WTC11 (cell line): ENCODE measurements at regions not wholly inside any gene's neighbourhood (a gene's known extent, or its start where the extent isn't known, plus 50 kb on each side); places are given as distances from the start of the nearest gene placed in this dataset.

Experiments used
- ATAC-seq: fragments of 200-7000 bp; cut with Tn5 transposase; 2 replicates; pipeline ENCODE4 v1.10.0; 2021; ENCODE audit warnings: mild to moderate bottlenecking, moderate library complexity
- CTCF ChIA-PET: fragments of 300-600 bp; sonication (Branson Sonifier 250); formaldehyde crosslinking; loops from one replicate; lab custom pipeline; 2021; ENCODE audit warnings: antibody characterized with exemption; lab: Charles Lee
- POLR2A ChIA-PET: fragments of 350-600 bp; sonication (Branson Sonifier 250); formaldehyde crosslinking; loops from one replicate; lab custom pipeline; 2021; ENCODE audit warnings: antibody characterized with exemption; lab: Charles Lee
- DNase-seq: peaks from one replicate; pipeline ENCODE4 v3.0.0; 2021; ENCODE audit warnings: low spot score
- H3K27ac Mint-ChIP-seq: 2 replicates; pipeline ENCODE4 v1.8.0; 2021; ENCODE audit warnings: mixed read lengths
- H3K27me3 Mint-ChIP-seq: 2 replicates; pipeline ENCODE4 v1.8.0; 2021; ENCODE audit warnings: low read depth, mild to moderate bottlenecking, moderate library complexity, mixed read lengths
- H3K36me3 Mint-ChIP-seq: 2 replicates; pipeline ENCODE4 v1.8.0; 2021; ENCODE audit warnings: mixed read lengths
- H3K4me1 Mint-ChIP-seq: 2 replicates; pipeline ENCODE4 v1.8.0; 2022; ENCODE audit warnings: mixed read lengths
- H3K4me3 Mint-ChIP-seq: 2 replicates; pipeline ENCODE4 v1.8.0; 2021; ENCODE audit warnings: mild to moderate bottlenecking, moderate library complexity, mixed read lengths
- H3K9me3 Mint-ChIP-seq: 2 replicates; pipeline ENCODE4 v1.8.0; 2021; ENCODE audit warnings: mixed read lengths
- AR ChIP-seq: fragments of 250-450 bp; sonication (Bioruptor Pico); IDR thresholded peaks from 2 replicates; pipeline ENCODE4 v1.9.0; 2021; ENCODE audit warnings: mild to moderate bottlenecking
- ATF1 ChIP-seq: sonication (generic); formaldehyde crosslinking; IDR thresholded peaks from 2 replicates; pipeline ENCODE4 v1.8.1; 2023; ENCODE audit warnings: mild to moderate bottlenecking, moderate library complexity, missing genetic modification reagents
- CDX4 ChIP-seq: fragments of 250-450 bp; sonication (Bioruptor Pico); IDR thresholded peaks from 2 replicates; pipeline ENCODE4 v1.9.0; 2021; ENCODE audit warnings: moderate library complexity, mild to moderate bottlenecking, inconsistent platforms, borderline replicate concordance
- CREM ChIP-seq: sonication (generic); formaldehyde crosslinking; IDR thresholded peaks from 2 replicates; pipeline ENCODE4 v1.8.1; 2022; ENCODE audit warnings: mild to moderate bottlenecking, missing genetic modification reagents, moderate library complexity
- E2F4 ChIP-seq: sonication (generic); formaldehyde crosslinking; IDR thresholded peaks from 2 replicates; pipeline ENCODE4 v1.8.1; 2022; ENCODE audit warnings: low read depth, mild to moderate bottlenecking, moderate library complexity, missing genetic modification reagents, borderline replicate concordance
- ELF4 ChIP-seq: sonication (generic); formaldehyde crosslinking; IDR thresholded peaks from 2 replicates; pipeline ENCODE4 v1.8.1; 2022; ENCODE audit warnings: low read depth, mild to moderate bottlenecking, moderate library complexity, missing genetic modification reagents
- ESRRA ChIP-seq: sonication (generic); formaldehyde crosslinking; IDR thresholded peaks from 2 replicates; pipeline ENCODE4 v1.8.1; 2022; ENCODE audit warnings: mild to moderate bottlenecking, missing genetic modification reagents, borderline replicate concordance
- FOXP4 ChIP-seq: sonication (generic); formaldehyde crosslinking; IDR thresholded peaks from 2 replicates; pipeline ENCODE4 v1.8.0; 2022; ENCODE audit warnings: mild to moderate bottlenecking, missing genetic modification reagents
- GABPB1 ChIP-seq: sonication (generic); formaldehyde crosslinking; IDR thresholded peaks from 2 replicates; pipeline ENCODE4 v1.8.1; 2023; ENCODE audit warnings: mild to moderate bottlenecking, missing genetic modification reagents
- GTF2I ChIP-seq: fragments of 250-450 bp; sonication (Bioruptor Pico); conservative IDR thresholded peaks from 2 replicates; pipeline ENCODE4 v1.4.0; 2021; ENCODE audit warnings: mild to moderate bottlenecking
- HMGXB4 ChIP-seq: sonication (generic); formaldehyde crosslinking; IDR thresholded peaks from 2 replicates; pipeline ENCODE4 v1.8.1; 2023; ENCODE audit warnings: mild to moderate bottlenecking, moderate library complexity, missing genetic modification reagents
- MYBL2 ChIP-seq: sonication (generic); formaldehyde crosslinking; IDR thresholded peaks from 2 replicates; pipeline ENCODE4 v1.8.1; 2023; ENCODE audit warnings: mild to moderate bottlenecking, moderate library complexity, missing genetic modification reagents
- NFATC4 ChIP-seq: fragments of 250-450 bp; sonication (Bioruptor Pico); IDR thresholded peaks from 2 replicates; pipeline ENCODE4 v1.9.0; 2021; ENCODE audit warnings: mild to moderate bottlenecking
- NFYB ChIP-seq: sonication (generic); formaldehyde crosslinking; conservative IDR thresholded peaks from 2 replicates; pipeline ENCODE4 v1.8.0; 2022; ENCODE audit warnings: low read depth, missing genetic modification reagents
- NR2C2 ChIP-seq: sonication (generic); formaldehyde crosslinking; IDR thresholded peaks from 2 replicates; pipeline ENCODE4 v1.8.0; 2022; ENCODE audit warnings: mild to moderate bottlenecking, missing genetic modification reagents
- PREB ChIP-seq: sonication (generic); formaldehyde crosslinking; IDR thresholded peaks from 2 replicates; pipeline ENCODE4 v1.8.1; 2022; ENCODE audit warnings: mild to moderate bottlenecking, missing genetic modification reagents, moderate library complexity, borderline replicate concordance
- SP1 ChIP-seq: sonication (generic); formaldehyde crosslinking; conservative IDR thresholded peaks from 2 replicates; pipeline ENCODE4 v1.8.1; 2022; ENCODE audit warnings: missing genetic modification reagents
- TEAD1 ChIP-seq: sonication (generic); formaldehyde crosslinking; IDR thresholded peaks from 2 replicates; pipeline ENCODE4 v1.8.0; 2022; ENCODE audit warnings: mild to moderate bottlenecking, missing genetic modification reagents
- USF1 ChIP-seq: sonication (generic); formaldehyde crosslinking; IDR thresholded peaks from 2 replicates; pipeline ENCODE4 v1.8.0; 2022; ENCODE audit warnings: mild to moderate bottlenecking, missing genetic modification reagents
- ZBTB21 ChIP-seq: sonication (generic); formaldehyde crosslinking; IDR thresholded peaks from 2 replicates; pipeline ENCODE4 v1.8.1; 2023; ENCODE audit warnings: mild to moderate bottlenecking, missing genetic modification reagents, borderline replicate concordance
- ZNF121 ChIP-seq: sonication (generic); formaldehyde crosslinking; IDR thresholded peaks from 2 replicates; pipeline ENCODE4 v1.8.0; 2023; ENCODE audit warnings: missing genetic modification reagents
- ZNF263 ChIP-seq: sonication (generic); formaldehyde crosslinking; IDR thresholded peaks from 2 replicates; pipeline ENCODE4 v1.8.1; 2022; ENCODE audit warnings: low read depth, mild to moderate bottlenecking, moderate library complexity, missing genetic modification reagents
- ZNF317 ChIP-seq: sonication (generic); formaldehyde crosslinking; IDR thresholded peaks from 2 replicates; pipeline ENCODE4 v1.8.1; 2023; ENCODE audit warnings: low read depth, mild to moderate bottlenecking, moderate library complexity, missing genetic modification reagents, borderline replicate concordance
- TF ChIP-seq, protein P1 (sequence below): fragments of 250-450 bp; sonication (Bioruptor Pico); IDR thresholded peaks from 2 replicates; pipeline ENCODE4 v1.8.0; 2021; ENCODE audit warnings: mild to moderate bottlenecking

DNA sequence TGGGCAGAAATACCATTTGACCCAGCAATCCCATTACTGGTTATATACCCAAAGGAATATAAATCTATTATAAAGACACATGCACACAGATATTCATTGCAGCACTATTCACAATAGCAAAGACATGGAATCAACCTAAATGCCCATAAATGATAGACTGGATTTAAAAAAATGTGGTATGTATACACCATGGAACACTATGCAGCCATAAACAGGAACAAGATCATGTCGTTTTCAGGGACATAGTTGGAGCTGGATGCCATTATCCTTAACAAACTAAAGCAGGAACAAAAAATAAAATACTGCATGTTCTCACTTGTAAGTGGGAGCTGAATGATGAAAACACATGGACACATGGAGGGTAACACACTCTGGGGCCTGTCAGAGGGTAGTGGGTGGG, 335.6 kb downstream of the BTG1 start (continued):
- no peak for TF ChIP-seq USF1 (CRISPR knock-in tag)
- no peak for TF ChIP-seq ESRRA (CRISPR knock-in tag)
- TF ChIP-seq GABPB1 (CRISPR knock-in tag) = no peak
- TF ChIP-seq ELF4 (CRISPR knock-in tag) = no peak
- TF ChIP-seq HMGXB4 (CRISPR knock-in tag) = no peak
- TF ChIP-seq ZBTB21 = no peak
- TF ChIP-seq NFYB (CRISPR knock-in tag) = no peak
- TF ChIP-seq, protein P1, sequence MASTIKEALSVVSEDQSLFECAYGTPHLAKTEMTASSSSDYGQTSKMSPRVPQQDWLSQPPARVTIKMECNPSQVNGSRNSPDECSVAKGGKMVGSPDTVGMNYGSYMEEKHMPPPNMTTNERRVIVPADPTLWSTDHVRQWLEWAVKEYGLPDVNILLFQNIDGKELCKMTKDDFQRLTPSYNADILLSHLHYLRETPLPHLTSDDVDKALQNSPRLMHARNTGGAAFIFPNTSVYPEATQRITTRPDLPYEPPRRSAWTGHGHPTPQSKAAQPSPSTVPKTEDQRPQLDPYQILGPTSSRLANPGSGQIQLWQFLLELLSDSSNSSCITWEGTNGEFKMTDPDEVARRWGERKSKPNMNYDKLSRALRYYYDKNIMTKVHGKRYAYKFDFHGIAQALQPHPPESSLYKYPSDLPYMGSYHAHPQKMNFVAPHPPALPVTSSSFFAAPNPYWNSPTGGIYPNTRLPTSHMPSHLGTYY = no peak
- no peak for TF ChIP-seq GTF2I (CRISPR knock-in tag)
- TF ChIP-seq SP1 (CRISPR knock-in tag) = no peak
- TF ChIP-seq MYBL2 (CRISPR knock-in tag) = no peak
- no peak for TF ChIP-seq CREM (CRISPR knock-in tag)

DNA sequence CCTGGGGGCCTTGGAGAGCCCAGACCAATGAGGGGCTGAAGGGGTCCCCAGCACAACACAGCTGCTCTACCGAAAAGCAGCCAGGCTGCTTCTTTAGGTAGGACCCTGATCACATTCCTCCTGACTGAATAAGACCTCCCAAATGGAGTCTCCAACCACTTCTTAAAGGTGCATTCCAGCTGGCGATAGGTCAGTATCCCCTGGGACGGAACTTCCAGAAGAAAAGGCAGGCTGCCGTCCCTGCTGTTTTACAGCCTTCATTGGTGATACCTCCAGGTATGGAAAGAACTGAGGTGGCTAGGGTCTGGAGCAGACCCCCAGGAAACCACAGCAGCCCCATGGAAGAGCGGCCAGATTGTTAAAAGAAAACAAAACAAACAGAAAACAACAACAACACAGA, 340.6 kb downstream of the BTG1 start:
- H3K4me3 Mint-ChIP-seq = no peak overlapping the region
- H3K9me3 Mint-ChIP-seq = peaks cover 48% of the 10 kb centered on the region
- peaks cover 25% of the 10 kb centered on the region for H3K36me3 Mint-ChIP-seq
- no peak overlapping the region for H3K27ac Mint-ChIP-seq
- no peaks in the 10 kb centered on the region for H3K27me3 Mint-ChIP-seq
- ATAC-seq = no peak
- no peak for DNase-seq
- CTCF ChIA-PET = no interaction called here
- POLR2A ChIA-PET = no interaction called here
- no peaks in the 10 kb centered on the region for H3K4me1 Mint-ChIP-seq
- no peak for TF ChIP-seq NR2C2
- no peak for TF ChIP-seq CDX4 (CRISPR knock-in tag)
- no peak for TF ChIP-seq NFATC4 (CRISPR knock-in tag)
- no peak for TF ChIP-seq FOXP4 (CRISPR knock-in tag)
- TF ChIP-seq ATF1 (CRISPR knock-in tag) = no peak
- TF ChIP-seq PREB (CRISPR knock-in tag) = no peak
- no peak for TF ChIP-seq ZNF263 (CRISPR knock-in tag)
- no peak for TF ChIP-seq MYBL2 (CRISPR knock-in tag)
- no peak for TF ChIP-seq TEAD1 (CRISPR knock-in tag)
- no peak for TF ChIP-seq ZNF317 (CRISPR knock-in tag)
- TF ChIP-seq ZNF121 (CRISPR knock-in tag) = no peak
- no peak for TF ChIP-seq AR (CRISPR knock-in tag)
- TF ChIP-seq E2F4 = no peak
